HEK293 (cell line): ENCODE measurements at regions not wholly inside any gene's neighbourhood (a gene's known extent, or its start where the extent isn't known, plus 50 kb on each side); places are given as distances from the start of the nearest gene placed in this dataset.

Experiments
- CTCF ChIA-PET: fragments of 350-600 bp; formaldehyde crosslinking; extraction: SDS; loops from one replicate; lab custom pipeline; 2021; ENCODE audit warnings: antibody characterized with exemption; lab: Yijun Ruan, JAX
- POLR2A ChIA-PET: fragments of 300-600 bp; formaldehyde crosslinking; extraction: SDS; loops from one replicate; lab custom pipeline; 2020; ENCODE audit warnings: antibody characterized with exemption, inconsistent platforms; lab: Yijun Ruan, JAX
- H3K27ac ChIP-seq: fragments of 200-500 bp; sonication (Bioruptor generic); 2 replicates; pipeline ENCODE4 v1.5.1; 2014; ENCODE audit warnings: low read depth, low read length, control low read depth, inconsistent platforms; ENCODE audit errors: extremely low read depth
- H3K36me3 ChIP-seq, 2 experiments: fragments of 200-500 bp in 1 of 2; sonication (Bioruptor generic) in 1 of 2; 1 replicate in 1 of 2; 2 replicates in 1 of 2; pipeline ENCODE4 v1.5.1; 2014 to 2017; ENCODE audit warnings: inconsistent platforms in 2 of 2, low read length in 2 of 2; ENCODE audit not compliant: control insufficient read depth in 2 of 2, insufficient read depth in 1 of 2
- H3K4me1 ChIP-seq: fragments of 200-500 bp; sonication (Bioruptor generic); 2 replicates; pipeline ENCODE4 v1.5.1; 2014; ENCODE audit warnings: mild to moderate bottlenecking, low read length, inconsistent platforms; ENCODE audit not compliant: control insufficient read depth, insufficient read depth
- H3K4me3 ChIP-seq: 2 replicates; pipeline ENCODE4 v1.5.1; 2011; ENCODE audit warnings: low read depth, mild to moderate bottlenecking, control low read depth, low read length, moderate library complexity
- H3K9me3 ChIP-seq: fragments of 200-500 bp; sonication (Bioruptor generic); 2 replicates; pipeline ENCODE4 v1.5.1; 2014; ENCODE audit warnings: low read depth, low read length, inconsistent platforms; ENCODE audit not compliant: control insufficient read depth, insufficient read depth
- BCL11B ChIP-seq: fragments of 450-650 bp; formaldehyde crosslinking; IDR thresholded peaks from 2 replicates; pipeline ENCODE4 v1.5.1; 2016; ENCODE audit warnings: low read depth, missing biosample characterization, missing genetic modification characterization
- KLF10 ChIP-seq: fragments of 450-650 bp; IDR thresholded peaks from 2 replicates; pipeline ENCODE4 v1.5.1; 2018; ENCODE audit warnings: missing biosample characterization, mild to moderate bottlenecking, missing genetic modification characterization
- PRDM10 ChIP-seq: fragments of 450-650 bp; formaldehyde crosslinking; IDR thresholded peaks from 2 replicates; pipeline ENCODE4 v1.5.1; 2016; ENCODE audit warnings: missing biosample characterization, missing genetic modification characterization
- REPIN1 ChIP-seq: fragments of 450-650 bp; formaldehyde crosslinking; IDR thresholded peaks from 2 replicates; pipeline ENCODE4 v1.5.1; 2017; ENCODE audit warnings: missing biosample characterization, missing genetic modification characterization, low read depth
- SALL2 ChIP-seq: fragments of 450-650 bp; formaldehyde crosslinking; IDR thresholded peaks from 2 replicates; pipeline ENCODE4 v1.5.0; 2017; ENCODE audit warnings: missing biosample characterization, mild to moderate bottlenecking, missing genetic modification characterization, borderline replicate concordance
- SP3 ChIP-seq: fragments of 450-650 bp; formaldehyde crosslinking; IDR thresholded peaks from 2 replicates; pipeline ENCODE4 v1.5.1; 2016; ENCODE audit warnings: missing biosample characterization, missing genetic modification characterization
- ZBTB1 ChIP-seq: fragments of 450-650 bp; formaldehyde crosslinking; IDR thresholded peaks from 2 replicates; pipeline ENCODE4 v1.5.1; 2016; ENCODE audit warnings: missing biosample characterization, missing genetic modification characterization
- ZBTB17 ChIP-seq: fragments of 450-650 bp; formaldehyde crosslinking; IDR thresholded peaks from 2 replicates; pipeline ENCODE4 v1.5.1; 2016; ENCODE audit warnings: missing biosample characterization, missing genetic modification characterization
- ZBTB26 ChIP-seq: fragments of 450-650 bp; formaldehyde crosslinking; optimal IDR thresholded peaks from 2 replicates; pipeline ENCODE3; 2016; ENCODE audit warnings: missing biosample characterization, mild to moderate bottlenecking, missing genetic modification characterization
- ZFP3 ChIP-seq: fragments of 450-650 bp; formaldehyde crosslinking; IDR thresholded peaks from 2 replicates; pipeline ENCODE4 v1.5.1; 2016; ENCODE audit warnings: low read depth, missing biosample characterization, missing genetic modification characterization
- ZNF132 ChIP-seq: fragments of 450-650 bp; formaldehyde crosslinking; IDR thresholded peaks from 2 replicates; pipeline ENCODE4 v1.5.1; 2017; ENCODE audit warnings: missing biosample characterization, missing genetic modification characterization, borderline replicate concordance
- ZNF2 ChIP-seq: fragments of 450-650 bp; formaldehyde crosslinking; IDR thresholded peaks from 2 replicates; pipeline ENCODE4 v1.5.1; 2016; ENCODE audit warnings: missing biosample characterization, missing genetic modification characterization
- ZNF202 ChIP-seq: fragments of 450-650 bp; formaldehyde crosslinking; IDR thresholded peaks from 2 replicates; pipeline ENCODE4 v1.5.1; 2016; ENCODE audit warnings: missing biosample characterization, missing genetic modification characterization, borderline replicate concordance
- ZNF211 ChIP-seq: fragments of 450-650 bp; formaldehyde crosslinking; IDR thresholded peaks from 2 replicates; pipeline ENCODE4 v1.5.1; 2016; ENCODE audit warnings: low read depth, missing biosample characterization, missing genetic modification characterization
- ZNF221 ChIP-seq: fragments of 450-650 bp; formaldehyde crosslinking; IDR thresholded peaks from 2 replicates; pipeline ENCODE4 v1.5.1; 2017; ENCODE audit warnings: missing biosample characterization, missing genetic modification characterization, borderline replicate concordance
- ZNF248 ChIP-seq: fragments of 450-650 bp; formaldehyde crosslinking; IDR thresholded peaks from 2 replicates; pipeline ENCODE4 v1.5.1; 2017; ENCODE audit warnings: missing biosample characterization, missing genetic modification characterization
- ZNF292 ChIP-seq: fragments of 450-650 bp; formaldehyde crosslinking; IDR thresholded peaks from 2 replicates; pipeline ENCODE4 v1.5.1; 2016; ENCODE audit warnings: low read depth, missing biosample characterization, missing genetic modification characterization, borderline replicate concordance
- ZNF311 ChIP-seq: fragments of 450-650 bp; formaldehyde crosslinking; IDR thresholded peaks from 2 replicates; pipeline ENCODE4 v1.5.1; 2017; ENCODE audit warnings: missing biosample characterization, missing genetic modification characterization, borderline replicate concordance
- ZNF335 ChIP-seq: fragments of 450-650 bp; formaldehyde crosslinking; conservative IDR thresholded peaks from 2 replicates; pipeline ENCODE4 v1.5.1; 2016; ENCODE audit warnings: missing biosample characterization, missing genetic modification characterization
- ZNF37A ChIP-seq: fragments of 450-650 bp; IDR thresholded peaks from 2 replicates; pipeline ENCODE4 v1.5.1; 2018; ENCODE audit warnings: missing biosample characterization, missing genetic modification characterization
- ZNF433 ChIP-seq: fragments of 450-650 bp; formaldehyde crosslinking; IDR thresholded peaks from 2 replicates; pipeline ENCODE4 v1.5.1; 2016; ENCODE audit warnings: missing biosample characterization, missing genetic modification characterization, low read depth
- ZNF555 ChIP-seq: fragments of 450-650 bp; formaldehyde crosslinking; conservative IDR thresholded peaks from 2 replicates; pipeline ENCODE4 v1.5.1; 2017; ENCODE audit warnings: missing biosample characterization, mild to moderate bottlenecking, missing genetic modification characterization, inconsistent platforms
- ZNF571 ChIP-seq: fragments of 450-650 bp; formaldehyde crosslinking; IDR thresholded peaks from 2 replicates; pipeline ENCODE4 v1.5.0; 2017; ENCODE audit warnings: missing biosample characterization, missing genetic modification characterization
- ZNF610 ChIP-seq: fragments of 450-650 bp; formaldehyde crosslinking; IDR thresholded peaks from 2 replicates; pipeline ENCODE4 v1.5.1; 2016; ENCODE audit warnings: missing biosample characterization, missing genetic modification characterization, borderline replicate concordance
- ZNF701 ChIP-seq: fragments of 450-650 bp; formaldehyde crosslinking; IDR thresholded peaks from 2 replicates; pipeline ENCODE4 v1.5.1; 2016; ENCODE audit warnings: missing biosample characterization, missing genetic modification characterization
- ZNF791 ChIP-seq: fragments of 450-650 bp; formaldehyde crosslinking; IDR thresholded peaks from 2 replicates; pipeline ENCODE4 v1.5.1; 2016; ENCODE audit warnings: missing biosample characterization, missing genetic modification characterization
- ZNF792 ChIP-seq: fragments of 450-650 bp; formaldehyde crosslinking; IDR thresholded peaks from 2 replicates; pipeline ENCODE4 v1.5.1; 2016; ENCODE audit warnings: missing biosample characterization, missing genetic modification characterization
- ZSCAN16 ChIP-seq: fragments of 450-650 bp; formaldehyde crosslinking; IDR thresholded peaks from 2 replicates; pipeline ENCODE4 v1.5.1; 2016; ENCODE audit warnings: missing biosample characterization, missing genetic modification characterization

- POLR2A ChIA-PET = no interaction called here
- CTCF ChIA-PET = no interaction called here
- H3K4me3 ChIP-seq = no peak overlapping the region
- no peak for TF ChIP-seq KLF10 (tag by site-specific recombination)
- TF ChIP-seq ZNF571 (tag by site-specific recombination) = no peak
- TF ChIP-seq BCL11B (tag by site-specific recombination) = no peak
- no peak for TF ChIP-seq ZNF292 (tag by site-specific recombination)
- TF ChIP-seq ZSCAN16 = no peak
- TF ChIP-seq ZNF792 (tag by site-specific recombination) = no peak
- no peak for TF ChIP-seq ZNF211 (tag by site-specific recombination)
- no peak for TF ChIP-seq ZBTB26 (tag by site-specific recombination)
- TF ChIP-seq ZNF221 (tag by site-specific recombination) = no peak
- TF ChIP-seq REPIN1 = no peak
- no peak for TF ChIP-seq ZNF433 (tag by site-specific recombination)
- TF ChIP-seq ZNF701 (tag by site-specific recombination) = no peak
- no peak for TF ChIP-seq ZNF335 (tag by site-specific recombination)
- no peak for TF ChIP-seq ZNF610 (tag by site-specific recombination)
- TF ChIP-seq ZNF791 = no peak
- no peak for TF ChIP-seq ZNF132
- TF ChIP-seq ZNF248 = no peak
- TF ChIP-seq PRDM10 (tag by site-specific recombination) = no peak
- no peak for TF ChIP-seq ZNF311 (tag by site-specific recombination)
- no peak for TF ChIP-seq ZNF2
- TF ChIP-seq, all 188 proteins: peak for 0
- no peaks in the 10 kb centered on the region for H3K36me3 ChIP-seq
- H3K9me3 ChIP-seq = no peaks in the 10 kb centered on the region
- no peak overlapping the region for H3K27ac ChIP-seq
- H3K4me1 ChIP-seq = no peaks in the 10 kb centered on the region
Observed at GRCh38 chr3:101074518-101074917, 81.3 kb upstream of the ABI3BP start.

- Histone ChIP-seq H3K27ac (no peak overlapping the region), H3K4me3 (no peak overlapping the region), H3K9me3 (no peaks in the 10 kb centered on the region), H3K36me3 (no peaks in the 10 kb centered on the region)
- ChIA-PET POLR2A (no interaction called here), CTCF (interaction anchor here (0.7 kb wide), 1 partner anchor 8 kb away, joined by 3 read pairs; no protein-coding TSS in a partner anchor)
- TF ChIP-seq ZNF202 (tag by site-specific recombination) = no peak
- no peak for TF ChIP-seq SALL2 (tag by site-specific recombination)
- no peak for TF ChIP-seq ZBTB1
- no peak for TF ChIP-seq ZNF2
- TF ChIP-seq ZBTB17 (tag by site-specific recombination) = no peak
- TF ChIP-seq ZFP3 = no peak
- TF ChIP-seq ZNF555 (tag by site-specific recombination) = no peak
- no peak for TF ChIP-seq ZNF37A (tag by site-specific recombination)
- TF ChIP-seq SP3 (tag by site-specific recombination) = no peak
- no peak for TF ChIP-seq ZNF610 (tag by site-specific recombination)
- TF ChIP-seq REPIN1 = no peak
- TF ChIP-seq, all 188 proteins: peak for 0
- H3K4me1 ChIP-seq = no peaks in the 10 kb centered on the region
Observed at GRCh38 chr3:101072300-101072699, 79.1 kb upstream of the ABI3BP start.
